ENCODE measurements at regions not wholly inside any gene's neighbourhood (a gene's known extent, or its start where the extent isn't known, plus 50 kb on each side); places are given as distances from the start of the nearest gene placed in this dataset.

- Histone ChIP-seq H3K4me3 (no peak overlapping the region), H3K36me3 (no peaks in the 10 kb centered on the region), H3K27ac (no peak overlapping the region), H3K9me3 (no peaks in the 10 kb centered on the region), H4K20me1 (no peaks in the 10 kb centered on the region), H3K4me2 (peak overlapping the region; percentile 14; the same call in 1 of the 2 replicates), H3K9ac (no peak overlapping the region), H3K4me1 (peaks cover 8% of the 10 kb centered on the region; the same call in 1 of the 2 replicates), H3K27me3 (no peaks in the 10 kb centered on the region)
- TF ChIP-seq Cebpa-rat (IDR thresholded peaks at IDR 0.05) = no peak
These were observed 378.5 kb upstream of the IRX1 start for GRCh38 chr5:3217114-3217513.

GRCh38 chr5:3216386-3216785, 379.2 kb upstream of the IRX1 start:
- Histone ChIP-seq H3K9me3 (no peaks in the 10 kb centered on the region), H3K27me3 (no peaks in the 10 kb centered on the region), H3K36me3 (no peaks in the 10 kb centered on the region), H3K27ac (no peak overlapping the region), H3K4me2 (no peak overlapping the region), H3K4me3 (no peak overlapping the region), H3K9ac (no peak overlapping the region), H3K4me1 (peaks cover 8% of the 10 kb centered on the region; the same call in 1 of the 2 replicates), H4K20me1 (no peaks in the 10 kb centered on the region)
- TF ChIP-seq Cebpa-rat (IDR thresholded peaks at IDR 0.05) = no peak

GRCh38 chr5:3214838-3215374, 380.7 kb upstream of the IRX1 start:
- Histone ChIP-seq H3K27ac (no peak overlapping the region), H3K9me3 (no peaks in the 10 kb centered on the region), H3K9ac (no peak overlapping the region), H4K20me1 (no peaks in the 10 kb centered on the region), H3K4me1 (peaks cover 15% of the 10 kb centered on the region), H3K36me3 (no peaks in the 10 kb centered on the region), H3K4me2 (no peak overlapping the region), H3K4me3 (no peak overlapping the region), H3K27me3 (no peaks in the 10 kb centered on the region)
- no peak for TF ChIP-seq Cebpa-rat (IDR thresholded peaks at IDR 0.05)

- no peak overlapping the region for H3K4me3 ChIP-seq
- no peaks in the 10 kb centered on the region for H4K20me1 ChIP-seq
- H3K27me3 ChIP-seq = no peaks in the 10 kb centered on the region
- H3K27ac ChIP-seq = no peak overlapping the region
- H3K36me3 ChIP-seq = no peaks in the 10 kb centered on the region
- no peak overlapping the region for H3K4me2 ChIP-seq
- H3K9ac ChIP-seq = no peak overlapping the region
- H3K9me3 ChIP-seq = no peaks in the 10 kb centered on the region
- peaks cover 15% of the 10 kb centered on the region for H3K4me1 ChIP-seq
- TF ChIP-seq Cebpa-rat (IDR thresholded peaks at IDR 0.05) = no peak
These were observed 381.2 kb upstream of the IRX1 start for GRCh38 chr5:3214396-3214795.

GRCh38 chr5:3212869-3213268, 382.8 kb upstream of the IRX1 start:
- H3K4me1 ChIP-seq = peaks cover 15% of the 10 kb centered on the region

GRCh38 chr5:3210531-3210930, 385.1 kb upstream of the IRX1 start:
- Histone ChIP-seq H3K9ac (no peak overlapping the region), H3K27ac (no peak overlapping the region), H3K9me3 (no peaks in the 10 kb centered on the region), H3K4me2 (peak overlapping the region; percentile 39), H3K4me3 (no peak overlapping the region), H3K4me1 (peaks cover 7% of the 10 kb centered on the region), H3K36me3 (no peaks in the 10 kb centered on the region), H4K20me1 (no peaks in the 10 kb centered on the region), H3K27me3 (no peaks in the 10 kb centered on the region)
- no peak for TF ChIP-seq Cebpa-rat (IDR thresholded peaks at IDR 0.05)

More at GRCh38 chr5:3212869-3213268, 382.8 kb upstream of the IRX1 start:
- H4K20me1 ChIP-seq = no peaks in the 10 kb centered on the region
- no peak overlapping the region for H3K9ac ChIP-seq
- no peaks in the 10 kb centered on the region for H3K36me3 ChIP-seq
- no peaks in the 10 kb centered on the region for H3K9me3 ChIP-seq
- H3K27me3 ChIP-seq = no peaks in the 10 kb centered on the region
- TF ChIP-seq Cebpa-rat (IDR thresholded peaks at IDR 0.05) = no peak
- H3K4me3 ChIP-seq = no peak overlapping the region
- H3K4me2 ChIP-seq = no peak overlapping the region
- H3K27ac ChIP-seq = no peak overlapping the region

- no peaks in the 10 kb centered on the region for H4K20me1 ChIP-seq
- TF ChIP-seq Cebpa-rat (IDR thresholded peaks at IDR 0.05) = no peak
- no peak overlapping the region for H3K27ac ChIP-seq
- no peak overlapping the region for H3K4me2 ChIP-seq
- H3K27me3 ChIP-seq = no peaks in the 10 kb centered on the region; the same call in 1 of the 2 replicates
- H3K9me3 ChIP-seq = no peaks in the 10 kb centered on the region
- no peak overlapping the region for H3K9ac ChIP-seq
- no peak overlapping the region for H3K4me3 ChIP-seq
- H3K4me1 ChIP-seq = peaks cover 7% of the 10 kb centered on the region
- no peaks in the 10 kb centered on the region for H3K36me3 ChIP-seq
These were observed 385.7 kb upstream of the IRX1 start for GRCh38 chr5:3209918-3210317.

- Histone ChIP-seq H3K36me3 (no peaks in the 10 kb centered on the region), H3K27me3 (no peaks in the 10 kb centered on the region; the same call in 1 of the 2 replicates), H3K4me2 (no peak overlapping the region), H4K20me1 (no peaks in the 10 kb centered on the region), H3K9ac (no peak overlapping the region), H3K4me1 (peaks cover 26% of the 10 kb centered on the region), H3K4me3 (no peak overlapping the region), H3K27ac (no peak overlapping the region), H3K9me3 (no peaks in the 10 kb centered on the region)
- TF ChIP-seq Cebpa-rat (IDR thresholded peaks at IDR 0.05) = no peak
These were observed 393.1 kb upstream of the IRX1 start for GRCh38 chr5:3202570-3202969.

GRCh38 chr5:3201941-3202340, 393.7 kb upstream of the IRX1 start:
- Histone ChIP-seq H3K27ac (no peak overlapping the region), H4K20me1 (no peaks in the 10 kb centered on the region), H3K36me3 (no peaks in the 10 kb centered on the region), H3K9me3 (no peaks in the 10 kb centered on the region), H3K4me3 (no peak overlapping the region), H3K4me1 (peaks cover 32% of the 10 kb centered on the region), H3K4me2 (no peak overlapping the region), H3K9ac (no peak overlapping the region), H3K27me3 (no peaks in the 10 kb centered on the region; the same call in 1 of the 2 replicates)
- no peak for TF ChIP-seq Cebpa-rat (IDR thresholded peaks at IDR 0.05)

GRCh38 chr5:3201121-3201520, 394.5 kb upstream of the IRX1 start:
- no peak overlapping the region for H3K9ac ChIP-seq
- H3K4me1 ChIP-seq = peaks cover 33% of the 10 kb centered on the region
- H3K27me3 ChIP-seq = no peaks in the 10 kb centered on the region; the same call in 1 of the 2 replicates
- no peak overlapping the region for H3K4me3 ChIP-seq
- no peak for TF ChIP-seq Cebpa-rat (IDR thresholded peaks at IDR 0.05)
- no peak overlapping the region for H3K4me2 ChIP-seq
- no peak overlapping the region for H3K27ac ChIP-seq
- H3K9me3 ChIP-seq = no peaks in the 10 kb centered on the region
- no peaks in the 10 kb centered on the region for H3K36me3 ChIP-seq
- H4K20me1 ChIP-seq = no peaks in the 10 kb centered on the region

All from BLaER1 (cell line).